Kidney epithelial cell (primary cell): ENCODE measurements at regions not wholly inside any gene's neighbourhood (a gene's known extent, or its start where the extent isn't known, plus 50 kb on each side); places are given as distances from the start of the nearest gene placed in this dataset.
"Not testable (repeated sequence)": the region's sequence is repeated elsewhere in the genome, so short reads cannot be mapped to it uniquely, and the experiment has no call there.

Experiments used
- DNase-seq: peaks from one replicate; pipeline ENCODE4 v3.0.0-alpha.2; 2010; ENCODE audit warnings: low read depth
- H3K27me3 ChIP-seq: 2 replicates; pipeline ENCODE4 v1.6.0; 2011; ENCODE audit warnings: low read length; ENCODE audit not compliant: control insufficient read depth, insufficient read depth
- H3K36me3 ChIP-seq: 2 replicates; pipeline ENCODE4 v1.5.1; 2011; ENCODE audit warnings: low read length; ENCODE audit not compliant: control insufficient read depth, insufficient read depth
- H3K4me3 ChIP-seq: 2 replicates; pipeline ENCODE4 v1.5.1; 2011; ENCODE audit warnings: low read depth, mild to moderate bottlenecking, control low read depth, low read length
- CTCF ChIP-seq: IDR thresholded peaks from 2 replicates; pipeline ENCODE4 v1.5.1; 2011; ENCODE audit warnings: mild to moderate bottlenecking, moderate library complexity, low read length, control low read depth, inconsistent platforms; ENCODE audit not compliant: insufficient read depth, poor library complexity, severe bottlenecking

GRCh38 chr22:16730894-16731293, 94.3 kb downstream of the XKR3 start:
- H3K36me3 ChIP-seq, H3K27me3 ChIP-seq, DNase-seq, H3K4me3 ChIP-seq: not testable (repeated sequence)

GRCh38 chr22:16727491-16727890, 97.7 kb downstream of the XKR3 start:
- not testable (repeated sequence) for DNase-seq, H3K4me3 ChIP-seq, H3K36me3 ChIP-seq, H3K27me3 ChIP-seq

GRCh38 chr22:16723241-16723640, 102.0 kb downstream of the XKR3 start:
- H3K36me3 ChIP-seq, H3K27me3 ChIP-seq, DNase-seq, H3K4me3 ChIP-seq: not testable (repeated sequence)

- not testable (repeated sequence) for H3K36me3 ChIP-seq, H3K4me3 ChIP-seq, H3K27me3 ChIP-seq, DNase-seq
These were observed 102.6 kb downstream of the XKR3 start for GRCh38 chr22:16722564-16722963.

GRCh38 chr22:16721961-16722360, 103.2 kb downstream of the XKR3 start:
- no peak for DNase-seq
- no peak for TF ChIP-seq CTCF
- H3K4me3 ChIP-seq: no peak overlapping the region
- peaks cover 5% of the 10 kb centered on the region for H3K27me3 ChIP-seq
- H3K36me3 ChIP-seq: no peaks in the 10 kb centered on the region

GRCh38 chr22:16717699-16718558, 107.3 kb downstream of the XKR3 start:
- no peak for DNase-seq
- peak overlapping the region; percentile 20 for H3K4me3 ChIP-seq

GRCh38 chr22:16714568-16714967, 110.6 kb downstream of the XKR3 start:
- not testable (repeated sequence) for DNase-seq, H3K4me3 ChIP-seq, H3K36me3 ChIP-seq, H3K27me3 ChIP-seq

More at GRCh38 chr22:16717699-16718558, 107.3 kb downstream of the XKR3 start:
- TF ChIP-seq CTCF: peak; percentile 22
- H3K27me3 ChIP-seq: peaks cover 5% of the 10 kb centered on the region
- no peaks in the 10 kb centered on the region for H3K36me3 ChIP-seq

GRCh38 chr22:16702318-16702870, 109.8 kb upstream of the CCT8L2 start:
- not testable (repeated sequence) for H3K27me3 ChIP-seq, DNase-seq, H3K4me3 ChIP-seq, H3K36me3 ChIP-seq

GRCh38 chr22:16700390-16700789, 107.8 kb upstream of the CCT8L2 start:
- not testable (repeated sequence) for H3K4me3 ChIP-seq, H3K27me3 ChIP-seq, DNase-seq

More at GRCh38 chr22:16700390-16700789, 107.8 kb upstream of the CCT8L2 start:
- not testable (repeated sequence) for H3K36me3 ChIP-seq
